ENCODE measurements at regions not wholly inside any gene's neighbourhood (a gene's known extent, or its start where the extent isn't known, plus 50 kb on each side); places are given as distances from the start of the nearest gene placed in this dataset.

DNA sequence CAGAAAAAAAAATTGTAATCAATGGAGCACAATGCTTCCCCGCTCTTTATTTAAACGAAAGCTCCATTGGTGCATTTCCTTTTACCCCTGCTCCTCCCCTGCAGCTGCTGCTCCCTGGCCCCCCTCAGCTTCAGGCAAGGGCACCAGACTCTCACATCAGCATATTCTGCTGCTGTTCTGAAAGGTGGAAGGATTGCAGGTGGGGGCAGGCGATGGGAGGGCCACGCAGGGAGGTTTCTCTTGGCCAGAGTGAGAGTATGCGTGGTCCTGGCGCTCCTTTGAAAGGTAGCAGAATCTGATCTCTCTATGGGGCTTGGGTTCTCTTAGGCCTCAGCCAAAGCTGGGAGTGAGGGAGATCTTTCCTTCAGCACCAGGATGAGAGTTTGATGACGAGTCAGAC is 240.9 kb upstream of the CADM1 start:
- TF ChIP-seq ISL1 (CRISPR knock-in tag; IDR thresholded peaks at IDR 0.05) (no peak), ZC3H10 (CRISPR knock-in tag; IDR thresholded peaks at IDR 0.05) (no peak), ZNF565 (CRISPR knock-in tag; conservative IDR thresholded peaks at IDR 0.05; ENCODE audit: low read depth) (no peak), ZFP3 (CRISPR knock-in tag; IDR thresholded peaks at IDR 0.05) (no peak), ARNTL (CRISPR knock-in tag; IDR thresholded peaks at IDR 0.05; ENCODE audit: borderline replicate concordance, low read depth) (no peak), GLIS3 (CRISPR knock-in tag; IDR thresholded peaks at IDR 0.05) (no peak), ZNF70 (CRISPR knock-in tag; IDR thresholded peaks at IDR 0.05) (no peak), TOX (CRISPR knock-in tag; IDR thresholded peaks at IDR 0.05; ENCODE audit: borderline replicate concordance) (no peak), BACH2 (CRISPR knock-in tag; IDR thresholded peaks at IDR 0.05; ENCODE audit: borderline replicate concordance) (no peak), ESRRG (CRISPR knock-in tag; IDR thresholded peaks at IDR 0.05) (no peak), TCF4 (CRISPR knock-in tag; IDR thresholded peaks at IDR 0.05; ENCODE audit: borderline replicate concordance) (no peak), SNAI2 (CRISPR knock-in tag; IDR thresholded peaks at IDR 0.05) (no peak), ZNF8 (CRISPR knock-in tag; IDR thresholded peaks at IDR 0.05) (no peak), OSR1 (CRISPR knock-in tag; IDR thresholded peaks at IDR 0.05) (no peak), ZFP30 (CRISPR knock-in tag; IDR thresholded peaks at IDR 0.05) (no peak)
- TF ChIP-seq, protein P1, sequence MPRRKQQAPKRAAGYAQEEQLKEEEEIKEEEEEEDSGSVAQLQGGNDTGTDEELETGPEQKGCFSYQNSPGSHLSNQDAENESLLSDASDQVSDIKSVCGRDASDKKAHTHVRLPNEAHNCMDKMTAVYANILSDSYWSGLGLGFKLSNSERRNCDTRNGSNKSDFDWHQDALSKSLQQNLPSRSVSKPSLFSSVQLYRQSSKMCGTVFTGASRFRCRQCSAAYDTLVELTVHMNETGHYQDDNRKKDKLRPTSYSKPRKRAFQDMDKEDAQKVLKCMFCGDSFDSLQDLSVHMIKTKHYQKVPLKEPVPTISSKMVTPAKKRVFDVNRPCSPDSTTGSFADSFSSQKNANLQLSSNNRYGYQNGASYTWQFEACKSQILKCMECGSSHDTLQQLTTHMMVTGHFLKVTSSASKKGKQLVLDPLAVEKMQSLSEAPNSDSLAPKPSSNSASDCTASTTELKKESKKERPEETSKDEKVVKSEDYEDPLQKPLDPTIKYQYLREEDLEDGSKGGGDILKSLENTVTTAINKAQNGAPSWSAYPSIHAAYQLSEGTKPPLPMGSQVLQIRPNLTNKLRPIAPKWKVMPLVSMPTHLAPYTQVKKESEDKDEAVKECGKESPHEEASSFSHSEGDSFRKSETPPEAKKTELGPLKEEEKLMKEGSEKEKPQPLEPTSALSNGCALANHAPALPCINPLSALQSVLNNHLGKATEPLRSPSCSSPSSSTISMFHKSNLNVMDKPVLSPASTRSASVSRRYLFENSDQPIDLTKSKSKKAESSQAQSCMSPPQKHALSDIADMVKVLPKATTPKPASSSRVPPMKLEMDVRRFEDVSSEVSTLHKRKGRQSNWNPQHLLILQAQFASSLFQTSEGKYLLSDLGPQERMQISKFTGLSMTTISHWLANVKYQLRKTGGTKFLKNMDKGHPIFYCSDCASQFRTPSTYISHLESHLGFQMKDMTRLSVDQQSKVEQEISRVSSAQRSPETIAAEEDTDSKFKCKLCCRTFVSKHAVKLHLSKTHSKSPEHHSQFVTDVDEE (CRISPR knock-in tag; IDR thresholded peaks at IDR 0.05): no peak
- TF ChIP-seq, protein P2, sequence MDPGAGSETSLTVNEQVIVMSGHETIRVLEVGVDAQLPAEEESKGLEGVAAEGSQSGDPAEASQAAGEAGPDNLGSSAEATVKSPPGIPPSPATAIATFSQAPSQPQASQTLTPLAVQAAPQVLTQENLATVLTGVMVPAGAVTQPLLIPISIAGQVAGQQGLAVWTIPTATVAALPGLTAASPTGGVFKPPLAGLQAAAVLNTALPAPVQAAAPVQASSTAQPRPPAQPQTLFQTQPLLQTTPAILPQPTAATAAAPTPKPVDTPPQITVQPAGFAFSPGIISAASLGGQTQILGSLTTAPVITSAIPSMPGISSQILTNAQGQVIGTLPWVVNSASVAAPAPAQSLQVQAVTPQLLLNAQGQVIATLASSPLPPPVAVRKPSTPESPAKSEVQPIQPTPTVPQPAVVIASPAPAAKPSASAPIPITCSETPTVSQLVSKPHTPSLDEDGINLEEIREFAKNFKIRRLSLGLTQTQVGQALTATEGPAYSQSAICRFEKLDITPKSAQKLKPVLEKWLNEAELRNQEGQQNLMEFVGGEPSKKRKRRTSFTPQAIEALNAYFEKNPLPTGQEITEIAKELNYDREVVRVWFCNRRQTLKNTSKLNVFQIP (CRISPR knock-in tag; IDR thresholded peaks at IDR 0.05; ENCODE audit: borderline replicate concordance, low read depth): no peak
- TF ChIP-seq, protein P3, sequence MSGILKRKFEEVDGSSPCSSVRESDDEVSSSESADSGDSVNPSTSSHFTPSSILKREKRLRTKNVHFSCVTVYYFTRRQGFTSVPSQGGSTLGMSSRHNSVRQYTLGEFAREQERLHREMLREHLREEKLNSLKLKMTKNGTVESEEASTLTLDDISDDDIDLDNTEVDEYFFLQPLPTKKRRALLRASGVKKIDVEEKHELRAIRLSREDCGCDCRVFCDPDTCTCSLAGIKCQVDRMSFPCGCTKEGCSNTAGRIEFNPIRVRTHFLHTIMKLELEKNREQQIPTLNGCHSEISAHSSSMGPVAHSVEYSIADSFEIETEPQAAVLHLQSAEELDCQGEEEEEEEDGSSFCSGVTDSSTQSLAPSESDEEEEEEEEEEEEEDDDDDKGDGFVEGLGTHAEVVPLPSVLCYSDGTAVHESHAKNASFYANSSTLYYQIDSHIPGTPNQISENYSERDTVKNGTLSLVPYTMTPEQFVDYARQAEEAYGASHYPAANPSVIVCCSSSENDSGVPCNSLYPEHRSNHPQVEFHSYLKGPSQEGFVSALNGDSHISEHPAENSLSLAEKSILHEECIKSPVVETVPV (CRISPR knock-in tag; IDR thresholded peaks at IDR 0.05): no peak
- TF ChIP-seq, protein P4, sequence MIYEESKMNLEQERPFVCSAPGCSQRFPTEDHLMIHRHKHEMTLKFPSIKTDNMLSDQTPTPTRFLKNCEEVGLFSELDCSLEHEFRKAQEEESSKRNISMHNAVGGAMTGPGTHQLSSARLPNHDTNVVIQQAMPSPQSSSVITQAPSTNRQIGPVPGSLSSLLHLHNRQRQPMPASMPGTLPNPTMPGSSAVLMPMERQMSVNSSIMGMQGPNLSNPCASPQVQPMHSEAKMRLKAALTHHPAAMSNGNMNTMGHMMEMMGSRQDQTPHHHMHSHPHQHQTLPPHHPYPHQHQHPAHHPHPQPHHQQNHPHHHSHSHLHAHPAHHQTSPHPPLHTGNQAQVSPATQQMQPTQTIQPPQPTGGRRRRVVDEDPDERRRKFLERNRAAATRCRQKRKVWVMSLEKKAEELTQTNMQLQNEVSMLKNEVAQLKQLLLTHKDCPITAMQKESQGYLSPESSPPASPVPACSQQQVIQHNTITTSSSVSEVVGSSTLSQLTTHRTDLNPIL (CRISPR knock-in tag; IDR thresholded peaks at IDR 0.05; ENCODE audit: low read depth): no peak
- ATAC-seq: no peak

DNA sequence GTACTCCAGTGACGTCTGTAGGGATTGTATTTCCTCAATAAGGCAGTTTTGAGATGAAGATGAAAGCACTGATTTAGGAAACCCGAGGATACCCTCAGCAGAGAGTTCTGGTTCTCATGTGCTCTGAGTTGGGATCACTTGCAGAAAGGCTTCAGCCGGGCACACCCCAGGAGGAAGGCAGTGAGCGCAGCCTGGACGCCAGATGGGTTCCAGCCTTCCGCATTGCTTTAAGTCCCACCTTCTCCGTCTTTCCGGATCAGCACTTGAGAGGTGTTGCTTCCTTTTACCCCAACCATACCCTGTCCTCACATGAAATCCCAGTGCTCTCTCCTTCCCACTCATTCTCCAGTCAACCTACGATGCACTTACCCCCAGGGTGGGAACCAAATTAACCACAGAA is 239.5 kb upstream of the CADM1 start:
- ATAC-seq: no peak
- no peak for TF ChIP-seq PPARA (CRISPR knock-in tag; IDR thresholded peaks at IDR 0.05; ENCODE audit: borderline replicate concordance)
- no peak for TF ChIP-seq TCF4 (CRISPR knock-in tag; IDR thresholded peaks at IDR 0.05; ENCODE audit: borderline replicate concordance)
- TF ChIP-seq, protein P5, sequence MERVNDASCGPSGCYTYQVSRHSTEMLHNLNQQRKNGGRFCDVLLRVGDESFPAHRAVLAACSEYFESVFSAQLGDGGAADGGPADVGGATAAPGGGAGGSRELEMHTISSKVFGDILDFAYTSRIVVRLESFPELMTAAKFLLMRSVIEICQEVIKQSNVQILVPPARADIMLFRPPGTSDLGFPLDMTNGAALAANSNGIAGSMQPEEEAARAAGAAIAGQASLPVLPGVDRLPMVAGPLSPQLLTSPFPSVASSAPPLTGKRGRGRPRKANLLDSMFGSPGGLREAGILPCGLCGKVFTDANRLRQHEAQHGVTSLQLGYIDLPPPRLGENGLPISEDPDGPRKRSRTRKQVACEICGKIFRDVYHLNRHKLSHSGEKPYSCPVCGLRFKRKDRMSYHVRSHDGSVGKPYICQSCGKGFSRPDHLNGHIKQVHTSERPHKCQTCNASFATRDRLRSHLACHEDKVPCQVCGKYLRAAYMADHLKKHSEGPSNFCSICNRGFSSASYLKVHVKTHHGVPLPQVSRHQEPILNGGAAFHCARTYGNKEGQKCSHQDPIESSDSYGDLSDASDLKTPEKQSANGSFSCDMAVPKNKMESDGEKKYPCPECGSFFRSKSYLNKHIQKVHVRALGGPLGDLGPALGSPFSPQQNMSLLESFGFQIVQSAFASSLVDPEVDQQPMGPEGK (CRISPR knock-in tag; IDR thresholded peaks at IDR 0.05; ENCODE audit: borderline replicate concordance): no peak
- no peak for TF ChIP-seq BACH2 (CRISPR knock-in tag; IDR thresholded peaks at IDR 0.05; ENCODE audit: borderline replicate concordance)
- TF ChIP-seq ZC3H10 (CRISPR knock-in tag; IDR thresholded peaks at IDR 0.05): no peak
- no peak for TF ChIP-seq TOX (CRISPR knock-in tag; IDR thresholded peaks at IDR 0.05; ENCODE audit: borderline replicate concordance)
- no peak for TF ChIP-seq ZFP3 (CRISPR knock-in tag; IDR thresholded peaks at IDR 0.05)
- TF ChIP-seq, protein P4 (CRISPR knock-in tag; IDR thresholded peaks at IDR 0.05; ENCODE audit: low read depth): no peak
- no peak for TF ChIP-seq ZNF70 (CRISPR knock-in tag; IDR thresholded peaks at IDR 0.05)
- TF ChIP-seq, protein P2 (CRISPR knock-in tag; IDR thresholded peaks at IDR 0.05; ENCODE audit: borderline replicate concordance, low read depth): no peak
- TF ChIP-seq GLIS3 (CRISPR knock-in tag; IDR thresholded peaks at IDR 0.05): no peak
- no peak for TF ChIP-seq ISL1 (CRISPR knock-in tag; IDR thresholded peaks at IDR 0.05)
- no peak for TF ChIP-seq ESRRG (CRISPR knock-in tag; IDR thresholded peaks at IDR 0.05)
- no peak for TF ChIP-seq RARB (CRISPR knock-in tag; IDR thresholded peaks at IDR 0.05)
- TF ChIP-seq ZNF565 (CRISPR knock-in tag; conservative IDR thresholded peaks at IDR 0.05; ENCODE audit: low read depth): no peak
